Nephron progenitor cell (in vitro differentiated cells): ENCODE measurements at regions not wholly inside any gene's neighbourhood (a gene's known extent, or its start where the extent isn't known, plus 50 kb on each side); places are given as distances from the start of the nearest gene placed in this dataset.

Experiments
- DNase-seq: peaks from one replicate; pipeline ENCODE4 v3.0.0; 2021
- H3K27ac Mint-ChIP-seq: 2 replicates; pipeline ENCODE4 v1.8.0; 2021; ENCODE audit warnings: mild to moderate bottlenecking, moderate library complexity, mixed read lengths
- H3K27me3 Mint-ChIP-seq: 2 replicates; pipeline ENCODE4 v1.8.0; 2021; ENCODE audit warnings: mild to moderate bottlenecking, low read depth, mixed read lengths; ENCODE audit not compliant: poor library complexity
- H3K36me3 Mint-ChIP-seq: 2 replicates; pipeline ENCODE4 v1.8.0; 2021; ENCODE audit warnings: low read depth, mixed read lengths
- H3K4me1 Mint-ChIP-seq: 2 replicates; pipeline ENCODE4 v1.8.0; 2021; ENCODE audit warnings: mixed read lengths
- H3K4me3 Mint-ChIP-seq: 2 replicates; pipeline ENCODE4 v1.8.0; 2021; ENCODE audit warnings: mild to moderate bottlenecking, moderate library complexity, mixed read lengths
- H3K9me3 Mint-ChIP-seq: 2 replicates; pipeline ENCODE4 v1.8.0; 2021; ENCODE audit warnings: mild to moderate bottlenecking, moderate library complexity, mixed read lengths
- CTCF ChIP-seq: fragments of 200-600 bp; sonication (generic); IDR thresholded peaks from 2 replicates; pipeline ENCODE4 v1.5.0; 2021; ENCODE audit warnings: antibody characterized with exemption

GRCh38 chr1:95311014-95311413, 77.0 kb downstream of the RWDD3 start:
- no peaks in the 10 kb centered on the region for H3K9me3 Mint-ChIP-seq

GRCh38 chr1:95311762-95312161, 77.8 kb downstream of the RWDD3 start:
- Mint-ChIP-seq H3K9me3 (no peaks in the 10 kb centered on the region), H3K4me1 (peaks cover 66% of the 10 kb centered on the region), H3K4me3 (no peak overlapping the region), H3K27me3 (peaks cover 3% of the 10 kb centered on the region), H3K36me3 (no peaks in the 10 kb centered on the region), H3K27ac (no peak overlapping the region)
- no peak for TF ChIP-seq CTCF
- DNase-seq, result no peak

More at GRCh38 chr1:95311014-95311413, 77.0 kb downstream of the RWDD3 start:
- Mint-ChIP-seq H3K36me3 (no peaks in the 10 kb centered on the region), H3K4me1 (peaks cover 59% of the 10 kb centered on the region), H3K27ac (peak overlapping the region; percentile 7), H3K27me3 (peaks cover 3% of the 10 kb centered on the region), H3K4me3 (peak overlapping the region; percentile 23)
- DNase-seq, result no peak
- TF ChIP-seq CTCF, result no peak

- Mint-ChIP-seq H3K4me1 (peaks cover 67% of the 10 kb centered on the region), H3K27ac (no peak overlapping the region), H3K27me3 (peaks cover 1% of the 10 kb centered on the region)
Observed at GRCh38 chr1:95312181-95312580, 78.2 kb downstream of the RWDD3 start.

GRCh38 chr1:95313527-95313926, 79.5 kb downstream of the RWDD3 start:
- Mint-ChIP-seq H3K4me3 (no peak overlapping the region), H3K9me3 (no peaks in the 10 kb centered on the region), H3K36me3 (no peaks in the 10 kb centered on the region), H3K27ac (no peak overlapping the region), H3K4me1 (peaks cover 63% of the 10 kb centered on the region), H3K27me3 (peaks cover 3% of the 10 kb centered on the region)
- no peak for TF ChIP-seq CTCF
- DNase-seq, result no peak

More at GRCh38 chr1:95312181-95312580, 78.2 kb downstream of the RWDD3 start:
- Mint-ChIP-seq H3K9me3 (no peaks in the 10 kb centered on the region), H3K4me3 (no peak overlapping the region), H3K36me3 (no peaks in the 10 kb centered on the region)
- no peak for DNase-seq
- TF ChIP-seq CTCF, result no peak

- Mint-ChIP-seq H3K36me3 (no peaks in the 10 kb centered on the region), H3K27ac (no peak overlapping the region), H3K4me1 (peaks cover 14% of the 10 kb centered on the region), H3K9me3 (no peaks in the 10 kb centered on the region), H3K27me3 (peaks cover 14% of the 10 kb centered on the region), H3K4me3 (no peak overlapping the region)
- no peak for DNase-seq
- no peak for TF ChIP-seq CTCF
Observed at GRCh38 chr1:95321531-95321930, 87.5 kb downstream of the RWDD3 start.

- no peak for TF ChIP-seq CTCF
- Mint-ChIP-seq H3K4me3 (no peak overlapping the region), H3K36me3 (no peaks in the 10 kb centered on the region), H3K9me3 (no peaks in the 10 kb centered on the region), H3K4me1 (peaks cover 9% of the 10 kb centered on the region), H3K27ac (no peak overlapping the region), H3K27me3 (peaks cover 14% of the 10 kb centered on the region)
- no peak for DNase-seq
Observed at GRCh38 chr1:95323123-95323522, 89.1 kb downstream of the RWDD3 start.
